T-cell (primary cell): ENCODE measurements at regions not wholly inside any gene's neighbourhood (a gene's known extent, or its start where the extent isn't known, plus 50 kb on each side); places are given as distances from the start of the nearest gene placed in this dataset.

Experiments
- ATAC-seq, 4 experiments: fragments of 200-7000 bp in 3 of 4; fragments of 150-1000 bp in 1 of 4; cut with Tn5 transposase; replicated peaks in 1 of 4; 1 replicate in 3 of 4; 2 replicates in 1 of 4; pipeline ENCODE4 v1.10.0; 2021; ENCODE audit warnings: moderate library complexity in 3 of 4, mild to moderate bottlenecking in 2 of 4, moderate number of reproducible peaks in 1 of 4
- CTCF ChIA-PET, 2 donors: fragments of 300-600 bp; sonication (Branson Sonifier 250); formaldehyde crosslinking; loops; one replicate each; lab custom pipeline; 2022; ENCODE audit warnings: antibody characterized with exemption in 2 of 2; lab: Charles Lee
- POLR2A ChIA-PET, 2 donors: fragments of 300-600 bp; sonication (Branson Sonifier 250); formaldehyde crosslinking; loops; one replicate each; lab custom pipeline; 2022; ENCODE audit warnings: antibody characterized with exemption in 2 of 2; lab: Charles Lee
- DNase-seq, 35 experiments: peaks; one replicate each; pipeline versions ENCODE4 v3.0.0 to v3.0.0-alpha.2; 2013 to 2023
- H3K27ac ChIP-seq: one replicate; pipeline ENCODE4 v1.5.1; 2013; ENCODE audit warnings: low read length
- H3K27me3 ChIP-seq, 2 experiments: replicated peaks in 1 of 2; 1 replicate in 1 of 2; 2 replicates in 1 of 2; pipeline versions ENCODE4 v1.6.1 to v1.7.0; 2013; ENCODE audit warnings: low read length in 1 of 2, mixed read lengths in 1 of 2; ENCODE audit not compliant: control insufficient read depth in 2 of 2, insufficient read depth in 2 of 2; ENCODE audit errors: extremely low read depth in 1 of 2
- H3K36me3 ChIP-seq, 2 donors: 1 replicate in 1 of 2; 2 replicates in 1 of 2; pipeline versions ENCODE4 v1.6.1 to v1.7.0; 2013; ENCODE audit warnings: low read length in 1 of 2; ENCODE audit not compliant: control insufficient read depth in 2 of 2, insufficient read depth in 1 of 2; ENCODE audit errors: extremely low read depth in 1 of 2
- H3K4me1 ChIP-seq, 2 experiments: 1 replicate in 1 of 2; 2 replicates in 1 of 2; pipeline versions ENCODE4 v1.6.1 to v1.7.0; 2013; ENCODE audit warnings: low read length in 2 of 2, mixed read lengths in 1 of 2; ENCODE audit not compliant: insufficient read depth in 2 of 2, control insufficient read depth in 1 of 2; ENCODE audit errors: extremely low read depth in 1 of 2
- H3K4me3 ChIP-seq, 2 donors: 1 replicate in 1 of 2; 2 replicates in 1 of 2; pipeline versions ENCODE4 v1.5.1 to v1.7.0; 2013; ENCODE audit warnings: mild to moderate bottlenecking in 2 of 2, low read length in 1 of 2, moderate library complexity in 1 of 2; ENCODE audit not compliant: control insufficient read depth in 1 of 2; ENCODE audit errors: extremely low read depth in 1 of 2
- H3K9me3 ChIP-seq: 2 replicates; pipeline ENCODE4 v1.7.0; 2013
- H3K27ac Mint-ChIP-seq, 2 donors: one replicate each; pipeline ENCODE4 v1.8.0; 2020 to 2021; ENCODE audit warnings: mild to moderate bottlenecking in 2 of 2, mixed read lengths in 2 of 2
- H3K27me3 Mint-ChIP-seq, 2 donors: one replicate each; pipeline ENCODE4 v1.8.0; 2021 to 2022; ENCODE audit warnings: mixed read lengths in 2 of 2
- H3K36me3 Mint-ChIP-seq: one replicate; pipeline ENCODE4 v1.8.0; 2021; ENCODE audit warnings: mixed read lengths
- H3K4me1 Mint-ChIP-seq, 3 donors: one replicate each; pipeline ENCODE4 v1.8.0; 2020 to 2022; ENCODE audit warnings: mixed read lengths in 3 of 3, mild to moderate bottlenecking in 1 of 3
- H3K4me3 Mint-ChIP-seq, 3 donors: one replicate each; pipeline ENCODE4 v1.8.0; 2020 to 2022; ENCODE audit warnings: mild to moderate bottlenecking in 3 of 3, mixed read lengths in 3 of 3, moderate library complexity in 3 of 3
- H3K9me3 Mint-ChIP-seq, 3 donors: one replicate each; pipeline ENCODE4 v1.8.0; 2020 to 2022; ENCODE audit warnings: mixed read lengths in 3 of 3
- WGBS: methylation state at CpG from one replicate; pipeline ENCODE4 v1.1.5; 2013; ENCODE audit warnings: missing lambda C conversion rate; ENCODE audit not compliant: insufficient coverage; 5-methylcytosine and 5-hydroxymethylcytosine counted together

GRCh38 chr3:127485396-127486170, 105.0 kb downstream of the TPRA1 start:
- no peaks in the 10 kb centered on the region for H3K36me3 Mint-ChIP-seq
- peak in 2 of 35 experiments; percentile 2 to 13 for DNase-seq
- Histone ChIP-seq H3K36me3 (no peaks in the 10 kb centered on the region), H3K27me3 (peaks cover 0 to 63% of the 10 kb centered on the region in 2 experiments), H3K27ac (no peak overlapping the region), H3K9me3 (no peaks in the 10 kb centered on the region), H3K4me3 (no peak overlapping the region), H3K4me1 (peaks cover 0 to 16% of the 10 kb centered on the region in 2 experiments)
- 62% methylated on average over 8 of the region's 8 CpGs for WGBS
- ChIA-PET CTCF (no interaction called here), POLR2A (no interaction called here)
- no peak overlapping the region for H3K4me3 Mint-ChIP-seq
- H3K4me1 Mint-ChIP-seq: peaks cover 0 to 11% (median 3%) of the 10 kb centered on the region in 3 donors
- ATAC-seq: no peak
- no peak overlapping the region for H3K27ac Mint-ChIP-seq
- peaks cover 28 to 30% of the 10 kb centered on the region in 2 donors for H3K27me3 Mint-ChIP-seq
- no peaks in the 10 kb centered on the region for H3K9me3 Mint-ChIP-seq

GRCh38 chr3:127484601-127485388, 105.7 kb downstream of the TPRA1 start:
- Histone ChIP-seq H3K27me3 (peaks cover 0 to 58% of the 10 kb centered on the region in 2 experiments), H3K4me3 (no peak overlapping the region), H3K27ac (no peak overlapping the region), H3K9me3 (no peaks in the 10 kb centered on the region), H3K4me1 (peaks cover 0 to 16% of the 10 kb centered on the region in 2 experiments), H3K36me3 (no peaks in the 10 kb centered on the region)
- Mint-ChIP-seq H3K36me3 (no peaks in the 10 kb centered on the region), H3K4me1 (peaks cover 0 to 11% (median 3%) of the 10 kb centered on the region in 3 donors), H3K4me3 (no peak overlapping the region), H3K9me3 (no peaks in the 10 kb centered on the region), H3K27me3 (peaks cover 28 to 30% of the 10 kb centered on the region in 2 donors), H3K27ac (no peak overlapping the region)
- CTCF ChIA-PET: no interaction called here
- POLR2A ChIA-PET: no interaction called here
- ATAC-seq (no peak), DNase-seq (peak in 1 of 35 experiments; percentile 3)
- WGBS: 63% methylated on average over 7 of the region's 9 CpGs

- no peaks in the 10 kb centered on the region for H3K9me3 Mint-ChIP-seq
- DNase-seq (peak in 10 of 35 experiments; percentile 2 to 40 (median 8)), ATAC-seq (peak in 3 of 4 experiments; percentile 19 to 52 (median 29))
- H3K36me3 Mint-ChIP-seq: no peaks in the 10 kb centered on the region
- Histone ChIP-seq H3K9me3 (no peaks in the 10 kb centered on the region), H3K27me3 (peaks cover 0 to 55% of the 10 kb centered on the region in 2 experiments), H3K4me3 (no peak overlapping the region), H3K27ac (no peak overlapping the region), H3K36me3 (no peaks in the 10 kb centered on the region), H3K4me1 (peaks cover 0 to 16% of the 10 kb centered on the region in 2 experiments)
- peaks cover 0 to 11% (median 3%) of the 10 kb centered on the region in 3 donors for H3K4me1 Mint-ChIP-seq
- H3K27me3 Mint-ChIP-seq: peaks cover 28 to 30% of the 10 kb centered on the region in 2 donors
- WGBS: 20% methylated on average over 6 of the region's 18 CpGs
- no peak overlapping the region for H3K27ac Mint-ChIP-seq
- H3K4me3 Mint-ChIP-seq: no peak overlapping the region
- ChIA-PET POLR2A (no interaction called here), CTCF (no interaction called here)
These were observed 106.5 kb downstream of the TPRA1 start for GRCh38 chr3:127483902-127484591.

DNA sequence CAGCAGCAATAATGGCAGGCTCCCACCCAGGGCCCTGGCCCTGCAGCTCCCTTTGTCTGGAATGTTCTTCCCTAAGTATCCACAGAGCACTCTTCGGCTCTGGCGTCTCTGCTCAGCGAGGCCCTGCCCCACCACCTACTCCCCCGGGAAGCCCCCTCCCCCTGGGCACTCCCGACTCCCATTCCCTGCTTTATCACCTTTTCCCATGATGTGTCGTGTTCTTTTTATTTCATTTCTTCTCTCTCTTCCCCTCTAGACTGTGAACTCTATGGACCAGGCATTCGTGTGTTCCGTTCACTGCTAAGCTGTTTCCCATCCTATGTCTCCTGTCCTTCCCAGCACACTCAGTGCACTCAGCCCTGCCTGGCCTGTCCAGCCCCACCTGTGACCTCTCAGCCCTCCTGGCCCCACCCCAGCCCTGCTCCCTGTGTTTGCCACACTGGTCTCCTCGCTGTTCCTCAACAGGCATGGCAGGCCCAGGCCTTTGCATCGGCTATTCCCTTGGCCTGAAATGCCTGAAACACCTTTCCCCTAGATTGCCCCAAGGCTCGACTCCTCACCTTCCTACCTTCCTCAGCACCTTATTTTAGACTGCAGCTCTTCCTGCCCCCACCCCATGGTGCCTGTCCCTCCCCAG, 107.4 kb downstream of the TPRA1 start:
- Histone ChIP-seq H3K36me3 (no peaks in the 10 kb centered on the region), H3K27ac (no peak overlapping the region), H3K9me3 (no peaks in the 10 kb centered on the region), H3K4me1 (peaks cover 0 to 16% of the 10 kb centered on the region in 2 experiments), H3K4me3 (no peak overlapping the region), H3K27me3 (peaks cover 0 to 46% of the 10 kb centered on the region in 2 experiments)
- Mint-ChIP-seq H3K27ac (no peak overlapping the region), H3K9me3 (no peaks in the 10 kb centered on the region), H3K36me3 (no peaks in the 10 kb centered on the region), H3K27me3 (peaks cover 23% of the 10 kb centered on the region in 2 donors), H3K4me1 (peaks cover 0 to 11% (median 3%) of the 10 kb centered on the region in 3 donors), H3K4me3 (no peak overlapping the region)
- WGBS: 93% methylated on average over 11 of the region's 11 CpGs
- ChIA-PET POLR2A (no interaction called here), CTCF (interaction anchor here in 1 of 2 donors (0.5 kb wide), 1 partner anchor 539 kb away, joined by 3 read pairs; no protein-coding TSS in a partner anchor)
- peak in 2 of 35 experiments; percentile 10 to 11 for DNase-seq
- no peak for ATAC-seq

DNA sequence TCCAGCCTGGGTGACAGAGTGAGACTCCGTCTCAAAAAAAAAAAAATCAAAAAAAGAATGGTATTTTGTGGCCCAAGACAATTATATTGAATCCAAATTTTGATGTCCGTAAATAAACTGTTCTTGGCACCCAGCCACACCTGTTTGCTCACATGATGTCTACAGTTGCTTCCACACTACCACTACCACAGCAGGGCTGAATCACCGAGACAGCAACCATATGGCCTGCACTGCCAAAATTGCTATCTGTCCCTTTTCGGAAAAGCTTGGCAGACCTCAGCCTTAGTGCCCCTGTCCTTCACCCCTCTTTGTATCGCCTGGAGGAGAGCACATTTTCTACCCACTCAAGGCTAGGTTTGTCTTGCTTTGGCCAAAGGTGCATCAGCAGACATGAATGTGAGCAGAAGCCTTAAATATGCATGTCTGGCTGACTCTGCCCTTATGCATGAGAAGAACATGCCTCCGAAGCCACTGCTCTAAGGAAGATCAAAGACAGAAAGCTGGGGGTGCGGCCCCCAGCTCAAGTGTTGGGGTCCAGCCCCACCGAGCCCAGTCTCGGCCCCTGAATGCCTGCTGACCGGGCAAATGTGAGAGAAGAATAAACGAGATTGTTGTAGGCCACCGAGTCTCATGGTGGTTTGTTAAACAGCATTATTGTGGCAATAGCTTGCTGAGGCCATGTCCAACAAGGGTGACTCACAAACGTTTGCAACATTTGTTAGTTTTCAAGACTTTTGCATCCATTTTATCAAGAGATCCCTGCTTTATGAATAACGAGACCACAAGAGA, 108.1 kb downstream of the TPRA1 start:
- 87% methylated on average over 14 of the region's 14 CpGs for WGBS
- no peak overlapping the region for H3K27ac Mint-ChIP-seq
- peaks cover 20 to 23% of the 10 kb centered on the region in 2 donors for H3K27me3 Mint-ChIP-seq
- DNase-seq (peak in 1 of 35 experiments; percentile 3), ATAC-seq (no peak)
- H3K4me3 Mint-ChIP-seq: no peak overlapping the region
- peaks cover 0 to 44% of the 10 kb centered on the region in 2 experiments for H3K27me3 ChIP-seq
- no peak overlapping the region for H3K27ac ChIP-seq
- H3K4me1 Mint-ChIP-seq: peaks cover 0 to 11% (median 3%) of the 10 kb centered on the region in 3 donors
- no peaks in the 10 kb centered on the region for H3K36me3 Mint-ChIP-seq
- H3K36me3 ChIP-seq: no peaks in the 10 kb centered on the region
- no peak overlapping the region for H3K4me3 ChIP-seq
- H3K9me3 ChIP-seq: no peaks in the 10 kb centered on the region
- peaks cover 0 to 16% of the 10 kb centered on the region in 2 experiments for H3K4me1 ChIP-seq
- POLR2A ChIA-PET: no interaction called here
- no peaks in the 10 kb centered on the region for H3K9me3 Mint-ChIP-seq
- CTCF ChIA-PET: interaction anchor here in 1 of 2 donors (1.3 kb wide), 1 partner anchor 57 kb away, joined by 4 read pairs; no protein-coding TSS in a partner anchor
